ENCODE measurements at regions not wholly inside any gene's neighbourhood (a gene's known extent, or its start where the extent isn't known, plus 50 kb on each side); places are given as distances from the start of the nearest gene placed in this dataset.

DNA sequence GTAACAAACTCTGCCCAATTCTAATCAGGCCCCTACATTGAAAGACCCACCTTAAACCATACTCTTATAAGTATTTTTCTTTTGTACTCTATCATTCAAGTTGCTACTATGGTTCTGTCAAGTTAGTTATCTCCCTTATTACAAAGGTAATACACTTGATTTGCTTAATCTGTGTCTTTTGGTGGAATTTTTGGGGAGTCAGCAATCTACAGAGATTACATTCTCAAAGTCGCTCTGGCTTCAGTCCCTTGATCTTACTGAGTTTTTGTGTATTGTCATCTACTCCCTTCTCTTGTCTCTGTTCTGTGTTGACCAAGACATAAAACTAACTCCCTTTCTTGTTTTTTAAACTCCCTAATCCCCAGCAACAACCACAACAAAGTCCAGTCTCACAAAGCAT, 353.1 kb downstream of the LRIG3 start:
- TF ChIP-seq, protein P1, sequence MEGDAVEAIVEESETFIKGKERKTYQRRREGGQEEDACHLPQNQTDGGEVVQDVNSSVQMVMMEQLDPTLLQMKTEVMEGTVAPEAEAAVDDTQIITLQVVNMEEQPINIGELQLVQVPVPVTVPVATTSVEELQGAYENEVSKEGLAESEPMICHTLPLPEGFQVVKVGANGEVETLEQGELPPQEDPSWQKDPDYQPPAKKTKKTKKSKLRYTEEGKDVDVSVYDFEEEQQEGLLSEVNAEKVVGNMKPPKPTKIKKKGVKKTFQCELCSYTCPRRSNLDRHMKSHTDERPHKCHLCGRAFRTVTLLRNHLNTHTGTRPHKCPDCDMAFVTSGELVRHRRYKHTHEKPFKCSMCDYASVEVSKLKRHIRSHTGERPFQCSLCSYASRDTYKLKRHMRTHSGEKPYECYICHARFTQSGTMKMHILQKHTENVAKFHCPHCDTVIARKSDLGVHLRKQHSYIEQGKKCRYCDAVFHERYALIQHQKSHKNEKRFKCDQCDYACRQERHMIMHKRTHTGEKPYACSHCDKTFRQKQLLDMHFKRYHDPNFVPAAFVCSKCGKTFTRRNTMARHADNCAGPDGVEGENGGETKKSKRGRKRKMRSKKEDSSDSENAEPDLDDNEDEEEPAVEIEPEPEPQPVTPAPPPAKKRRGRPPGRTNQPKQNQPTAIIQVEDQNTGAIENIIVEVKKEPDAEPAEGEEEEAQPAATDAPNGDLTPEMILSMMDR (IDR thresholded peaks at IDR 0.05; ENCODE audit: borderline replicate concordance, extremely low read depth, low read length, poor library complexity, severe bottlenecking): no peak
- no peak for TF ChIP-seq EZH2 (IDR thresholded peaks at IDR 0.05; ENCODE audit: borderline replicate concordance, low read depth, low read length, severe bottlenecking)
